Activated T-helper 17 cell treated with anti-CD3 and anti-CD28 coated beads, Interleukin-2, amount 50 U/mL, for 72 hours (primary cell): ENCODE measurements at regions not wholly inside any gene's neighbourhood (a gene's known extent, or its start where the extent isn't known, plus 50 kb on each side); places are given as distances from the start of the nearest gene placed in this dataset.

ENCODE experiments used
- ATAC-seq: fragments of 150-1000 bp; cut with Tn5 transposase; replicated peaks from 2 replicates; pipeline ENCODE4 v1.10.0; 2021; ENCODE audit warnings: mild to moderate bottlenecking, moderate library complexity
- H3K27ac Mint-ChIP-seq: one replicate; pipeline ENCODE4 v1.8.0; 2022; ENCODE audit warnings: mixed read lengths
- H3K27me3 Mint-ChIP-seq: one replicate; pipeline ENCODE4 v1.8.0; 2022; ENCODE audit warnings: mixed read lengths
- H3K36me3 Mint-ChIP-seq: one replicate; pipeline ENCODE4 v1.8.0; 2022; ENCODE audit warnings: low read depth, mild to moderate bottlenecking, mixed read lengths
- H3K4me1 Mint-ChIP-seq: one replicate; pipeline ENCODE4 v1.8.0; 2022; ENCODE audit warnings: mixed read lengths
- H3K4me3 Mint-ChIP-seq: one replicate; pipeline ENCODE4 v1.8.0; 2022; ENCODE audit warnings: mild to moderate bottlenecking, mixed read lengths
- H3K9me3 Mint-ChIP-seq: one replicate; pipeline ENCODE4 v1.8.0; 2022; ENCODE audit warnings: mixed read lengths

DNA sequence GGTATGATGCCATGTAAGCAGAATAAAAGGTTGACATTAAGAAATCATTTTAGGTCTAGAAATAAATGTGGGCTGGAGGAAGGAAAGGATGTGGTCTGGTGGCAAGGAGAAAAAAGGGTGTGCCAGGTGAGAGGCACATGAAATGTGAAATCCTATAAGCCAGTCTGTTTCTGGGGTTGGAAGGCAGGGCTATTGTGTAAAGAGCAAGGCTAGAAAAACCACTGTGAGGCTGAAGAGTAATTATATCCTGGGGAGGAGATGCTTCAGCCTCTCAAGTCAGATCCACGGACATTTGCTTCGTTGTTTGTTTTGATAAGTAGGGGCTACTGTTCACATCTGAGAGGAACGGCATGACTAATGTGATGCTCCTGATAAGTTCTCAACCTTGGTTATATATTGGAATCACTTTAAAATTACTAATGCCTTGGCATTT is 77.5 kb upstream of the CTSC start:
- Mint-ChIP-seq H3K27ac (peak overlapping the region; percentile 34), H3K4me1 (peaks cover 33% of the 10 kb centered on the region)

DNA sequence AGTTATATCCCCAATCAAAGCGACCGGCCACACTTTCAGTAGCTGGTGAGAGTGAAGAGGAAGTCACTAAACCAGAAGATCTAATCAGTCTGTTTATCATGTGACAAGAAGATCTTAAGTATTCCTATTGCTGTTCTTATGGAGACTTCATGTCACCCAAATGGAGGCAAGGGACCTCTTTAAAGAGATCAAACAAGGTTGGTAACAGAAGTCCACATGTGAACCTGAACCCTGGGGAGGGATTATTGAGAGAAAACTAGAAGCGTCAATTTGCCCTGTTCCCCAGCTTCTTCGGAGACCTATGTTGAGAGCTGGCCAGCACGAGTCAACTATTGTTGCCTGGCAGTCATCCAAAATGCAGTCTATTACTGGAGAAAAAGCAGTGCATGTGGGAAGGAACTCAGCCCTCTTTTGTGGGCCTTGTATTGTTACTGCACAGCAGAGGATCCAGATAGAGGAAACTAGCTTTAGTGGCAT is 76.9 kb upstream of the CTSC start:
- peaks cover 33% of the 10 kb centered on the region for H3K4me1 Mint-ChIP-seq
- ATAC-seq: peak; percentile 41
- peak overlapping the region; percentile 68 for H3K4me3 Mint-ChIP-seq

More for the DNA sequence above, 77.5 kb upstream of the CTSC start:
- no peaks in the 10 kb centered on the region for H3K36me3 Mint-ChIP-seq
- H3K27me3 Mint-ChIP-seq: no peaks in the 10 kb centered on the region
- no peaks in the 10 kb centered on the region for H3K9me3 Mint-ChIP-seq
- H3K4me3 Mint-ChIP-seq: peak overlapping the region; percentile 68
- ATAC-seq: peak; percentile 86

DNA sequence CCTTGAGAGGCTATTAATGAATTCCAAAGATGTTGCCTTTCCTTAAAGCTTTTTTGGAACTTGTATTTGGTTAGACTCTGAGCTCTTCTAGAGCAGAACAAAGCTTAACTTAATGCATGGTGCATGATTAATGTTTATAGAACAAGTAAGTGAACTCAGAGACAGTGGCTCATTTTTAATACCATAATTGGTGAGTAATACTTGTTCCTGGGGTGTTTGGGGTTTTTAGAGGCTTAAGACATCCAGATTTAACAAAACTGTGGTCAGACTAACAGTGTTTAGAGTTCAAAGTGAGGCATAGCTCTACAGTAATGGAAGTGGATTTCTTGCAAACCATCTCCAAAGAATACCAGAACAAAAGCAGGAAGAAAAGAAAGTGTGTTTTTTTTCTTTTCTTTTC is 73.7 kb upstream of the CTSC start:
- Mint-ChIP-seq H3K4me3 (no peak overlapping the region), H3K9me3 (no peaks in the 10 kb centered on the region), H3K27me3 (no peaks in the 10 kb centered on the region), H3K36me3 (no peaks in the 10 kb centered on the region), H3K27ac (no peak overlapping the region), H3K4me1 (peaks cover 22% of the 10 kb centered on the region)
- no peak for ATAC-seq

More for the DNA sequence above, 76.9 kb upstream of the CTSC start:
- Mint-ChIP-seq H3K9me3 (no peaks in the 10 kb centered on the region), H3K27me3 (no peaks in the 10 kb centered on the region), H3K36me3 (no peaks in the 10 kb centered on the region), H3K27ac (peak overlapping the region; percentile 34)

DNA sequence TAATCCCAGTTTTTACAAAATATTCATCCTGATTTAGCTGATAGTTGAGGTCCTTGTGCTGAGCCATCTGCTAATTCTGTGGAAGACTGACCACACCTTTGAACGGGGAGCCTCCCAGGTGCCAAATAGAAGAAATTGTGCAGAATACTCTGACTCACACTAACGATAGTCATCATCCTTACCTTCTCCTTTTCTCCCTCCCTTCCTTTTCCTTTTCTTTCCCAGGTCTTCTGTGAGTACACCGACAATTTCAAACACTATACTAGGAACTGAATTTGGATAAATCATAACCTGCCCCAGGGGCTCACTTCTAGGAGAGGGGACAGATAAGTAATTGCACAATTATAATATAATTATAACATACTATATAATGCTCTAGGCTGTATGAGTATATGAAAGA is 73.1 kb upstream of the CTSC start:
- H3K4me1 Mint-ChIP-seq: peaks cover 16% of the 10 kb centered on the region
- ATAC-seq: no peak
- no peak overlapping the region for H3K4me3 Mint-ChIP-seq
- H3K9me3 Mint-ChIP-seq: no peaks in the 10 kb centered on the region
- no peaks in the 10 kb centered on the region for H3K27me3 Mint-ChIP-seq
- no peaks in the 10 kb centered on the region for H3K36me3 Mint-ChIP-seq
- H3K27ac Mint-ChIP-seq: no peak overlapping the region

DNA sequence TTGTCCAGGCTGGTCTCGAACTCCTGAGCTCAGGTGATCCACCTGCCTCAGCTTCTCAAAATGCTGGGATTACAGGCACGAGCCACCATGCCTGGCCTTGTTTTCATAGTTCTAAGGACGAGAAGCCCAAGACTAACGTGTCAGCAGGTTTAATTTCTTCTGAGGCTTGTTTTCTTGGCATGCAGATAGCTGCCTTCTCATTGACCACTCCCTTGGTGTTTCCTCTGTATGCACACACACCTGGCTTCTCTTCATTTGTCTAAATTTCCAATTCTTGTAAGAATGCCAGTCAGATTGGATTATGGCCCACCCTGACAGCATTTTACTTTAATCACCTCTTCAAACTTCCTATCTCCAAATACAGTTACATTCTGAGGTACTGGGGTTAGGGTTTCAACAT is 72.5 kb upstream of the CTSC start:
- H3K27me3 Mint-ChIP-seq: no peaks in the 10 kb centered on the region

DNA sequence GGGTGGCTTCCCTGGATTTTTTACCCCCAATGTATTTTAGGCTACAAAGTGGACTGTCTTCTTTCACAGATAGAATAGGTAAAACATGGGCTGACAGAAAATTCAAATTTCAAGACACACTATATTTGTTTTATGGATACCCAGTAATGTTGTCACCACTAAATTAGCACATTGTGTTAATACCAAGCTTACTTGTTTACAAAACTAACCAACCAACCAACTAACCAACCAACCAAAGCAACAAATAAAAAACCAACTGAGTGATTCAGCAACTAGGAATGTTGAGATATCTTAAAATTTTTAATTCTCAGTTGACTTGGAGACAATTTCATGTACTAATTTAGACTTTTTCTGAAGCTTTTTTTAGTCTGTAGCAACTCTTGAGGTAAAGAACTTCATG is 69.3 kb upstream of the CTSC start:
- H3K27me3 Mint-ChIP-seq: no peaks in the 10 kb centered on the region
- H3K4me1 Mint-ChIP-seq: no peaks in the 10 kb centered on the region
- H3K36me3 Mint-ChIP-seq: no peaks in the 10 kb centered on the region
- no peak for ATAC-seq
- no peak overlapping the region for H3K27ac Mint-ChIP-seq
- no peak overlapping the region for H3K4me3 Mint-ChIP-seq
- H3K9me3 Mint-ChIP-seq: no peaks in the 10 kb centered on the region

More for the DNA sequence above, 72.5 kb upstream of the CTSC start:
- H3K27ac Mint-ChIP-seq: no peak overlapping the region
- no peaks in the 10 kb centered on the region for H3K36me3 Mint-ChIP-seq
- no peak for ATAC-seq
- H3K4me1 Mint-ChIP-seq: peaks cover 10% of the 10 kb centered on the region
- no peaks in the 10 kb centered on the region for H3K9me3 Mint-ChIP-seq
- H3K4me3 Mint-ChIP-seq: no peak overlapping the region

DNA sequence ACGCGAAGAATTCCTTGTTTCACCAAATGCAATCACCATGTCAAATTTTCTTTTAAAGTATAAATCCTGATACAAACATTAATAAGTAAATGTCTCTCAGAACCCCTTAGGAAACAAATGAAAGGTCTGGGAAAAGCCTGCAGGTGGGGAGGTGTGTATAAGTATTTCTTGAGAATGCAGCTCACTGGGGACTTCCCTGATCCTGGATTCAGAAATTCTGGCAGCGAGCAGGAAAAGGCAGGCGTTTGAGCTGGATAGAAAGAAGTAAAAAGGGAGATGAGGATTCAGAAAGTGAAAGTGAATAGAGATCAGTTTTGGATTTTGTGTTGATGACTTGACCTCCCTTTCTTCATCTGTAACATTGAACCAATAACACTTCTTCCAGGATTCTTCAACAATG is 68.3 kb upstream of the CTSC start:
- Mint-ChIP-seq H3K9me3 (no peaks in the 10 kb centered on the region), H3K27ac (no peak overlapping the region), H3K4me1 (no peaks in the 10 kb centered on the region), H3K27me3 (no peaks in the 10 kb centered on the region), H3K4me3 (no peak overlapping the region), H3K36me3 (no peaks in the 10 kb centered on the region)
- ATAC-seq: no peak

DNA sequence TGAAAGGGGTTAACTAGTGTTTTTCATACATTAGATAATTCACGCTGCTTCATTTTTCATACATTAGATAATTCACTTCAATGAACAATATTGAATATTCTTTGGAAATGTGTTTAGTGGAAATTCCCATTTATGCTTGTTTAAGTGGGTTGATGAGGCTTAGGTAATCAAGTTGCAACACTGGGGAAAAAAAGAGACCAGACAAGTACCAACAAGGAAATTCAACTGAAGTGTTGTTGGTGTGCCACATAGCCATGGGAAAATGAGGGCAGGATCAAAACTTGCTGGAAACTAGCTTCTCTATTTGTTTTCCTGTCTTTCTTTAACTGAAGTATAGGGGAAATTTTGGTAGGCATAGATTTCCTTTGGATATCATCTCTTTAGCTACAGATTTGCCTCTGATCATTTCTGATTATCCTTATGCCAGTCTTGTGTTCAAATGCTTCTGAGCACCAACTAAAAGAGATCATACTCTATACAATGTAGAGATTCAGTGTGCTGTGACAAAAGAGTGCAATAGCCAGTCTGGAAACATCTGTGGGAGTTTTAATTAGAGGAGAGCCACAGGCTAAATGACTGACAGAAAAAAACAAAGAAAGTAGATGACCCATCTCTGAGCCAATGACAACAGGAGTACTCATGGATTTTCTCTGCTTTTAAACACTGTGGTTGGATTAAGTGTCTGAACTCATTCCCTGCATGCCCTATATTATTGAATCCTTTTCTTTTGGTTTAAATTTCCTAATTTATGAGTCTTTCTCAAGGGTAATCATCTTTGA is 67.6 kb upstream of the CTSC start:
- Mint-ChIP-seq H3K4me1 (no peaks in the 10 kb centered on the region), H3K36me3 (no peaks in the 10 kb centered on the region), H3K4me3 (no peak overlapping the region), H3K27me3 (no peaks in the 10 kb centered on the region), H3K9me3 (no peaks in the 10 kb centered on the region), H3K27ac (no peak overlapping the region)
- no peak for ATAC-seq

DNA sequence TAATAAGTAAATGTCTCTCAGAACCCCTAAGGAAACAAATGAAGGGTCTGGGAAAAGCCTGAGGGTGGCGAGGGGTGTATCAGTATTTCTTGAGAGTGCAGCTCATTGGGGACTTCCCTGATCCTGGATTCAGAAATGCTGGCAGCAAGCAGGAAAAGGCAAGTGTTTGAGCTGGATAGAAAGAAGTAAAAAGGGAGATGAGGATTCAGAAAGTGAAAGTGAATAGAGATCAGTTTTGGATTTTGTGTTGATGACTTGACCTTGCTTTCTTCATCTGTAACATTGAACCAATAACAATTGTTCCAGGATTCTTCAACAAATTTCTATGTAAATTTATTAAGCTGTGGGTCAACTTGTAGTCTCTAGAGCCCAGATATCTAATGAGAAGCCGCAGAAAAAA is 66.9 kb upstream of the CTSC start:
- no peaks in the 10 kb centered on the region for H3K27me3 Mint-ChIP-seq
- H3K4me1 Mint-ChIP-seq: no peaks in the 10 kb centered on the region
- H3K4me3 Mint-ChIP-seq: no peak overlapping the region
- no peaks in the 10 kb centered on the region for H3K9me3 Mint-ChIP-seq
- no peak for ATAC-seq
- H3K36me3 Mint-ChIP-seq: no peaks in the 10 kb centered on the region
- no peak overlapping the region for H3K27ac Mint-ChIP-seq

DNA sequence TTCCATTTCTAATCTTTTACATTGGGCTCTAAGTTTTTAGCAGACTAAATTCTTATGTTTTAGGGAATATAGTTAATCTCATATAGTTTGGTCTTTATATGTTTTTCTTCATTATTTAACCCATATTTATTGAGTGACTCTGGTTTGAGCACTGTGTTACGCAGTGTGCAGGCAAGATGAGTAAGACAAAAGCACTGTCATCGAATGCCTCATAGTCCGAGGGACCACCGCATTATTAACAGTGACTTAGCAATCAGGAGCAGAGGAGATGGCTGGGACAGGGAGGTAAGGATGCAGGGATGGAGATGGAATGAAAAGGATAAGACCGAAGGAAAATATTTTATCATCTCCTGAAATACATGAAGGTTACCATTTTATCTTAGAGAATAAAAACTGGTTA is 65.2 kb upstream of the CTSC start:
- no peak for ATAC-seq

DNA sequence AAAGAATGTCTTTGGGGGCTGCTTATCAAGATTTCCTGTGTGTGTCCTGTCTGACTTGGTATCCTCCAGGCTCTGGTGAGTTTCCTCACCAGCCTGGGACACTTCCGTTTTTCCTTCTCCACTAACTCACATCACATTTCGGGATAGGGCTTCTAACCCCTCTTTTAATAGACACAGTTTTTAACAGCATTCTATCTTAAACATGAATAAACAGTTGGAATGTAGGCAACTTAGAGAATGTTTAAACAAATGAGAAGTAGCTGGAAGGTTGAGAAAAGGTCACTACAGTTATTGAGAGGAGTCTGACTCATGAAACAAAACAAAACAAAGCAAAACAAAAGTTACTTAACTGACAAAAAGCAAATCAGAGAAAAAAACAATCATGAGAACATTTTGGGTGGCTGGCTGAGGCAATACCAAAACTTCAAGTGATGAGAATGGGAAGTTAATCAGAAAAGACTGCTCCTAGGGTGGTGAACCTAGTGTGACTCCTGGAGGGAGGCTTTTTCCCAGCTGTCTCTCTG is 64.7 kb upstream of the CTSC start:
- Mint-ChIP-seq H3K4me1 (no peaks in the 10 kb centered on the region), H3K4me3 (no peak overlapping the region), H3K27me3 (no peaks in the 10 kb centered on the region), H3K27ac (no peak overlapping the region), H3K36me3 (no peaks in the 10 kb centered on the region), H3K9me3 (no peaks in the 10 kb centered on the region)
- peak; percentile 40 for ATAC-seq

More for the DNA sequence above, 65.2 kb upstream of the CTSC start:
- Mint-ChIP-seq H3K9me3 (no peaks in the 10 kb centered on the region), H3K36me3 (no peaks in the 10 kb centered on the region), H3K4me1 (no peaks in the 10 kb centered on the region), H3K27me3 (no peaks in the 10 kb centered on the region), H3K27ac (no peak overlapping the region), H3K4me3 (no peak overlapping the region)

DNA sequence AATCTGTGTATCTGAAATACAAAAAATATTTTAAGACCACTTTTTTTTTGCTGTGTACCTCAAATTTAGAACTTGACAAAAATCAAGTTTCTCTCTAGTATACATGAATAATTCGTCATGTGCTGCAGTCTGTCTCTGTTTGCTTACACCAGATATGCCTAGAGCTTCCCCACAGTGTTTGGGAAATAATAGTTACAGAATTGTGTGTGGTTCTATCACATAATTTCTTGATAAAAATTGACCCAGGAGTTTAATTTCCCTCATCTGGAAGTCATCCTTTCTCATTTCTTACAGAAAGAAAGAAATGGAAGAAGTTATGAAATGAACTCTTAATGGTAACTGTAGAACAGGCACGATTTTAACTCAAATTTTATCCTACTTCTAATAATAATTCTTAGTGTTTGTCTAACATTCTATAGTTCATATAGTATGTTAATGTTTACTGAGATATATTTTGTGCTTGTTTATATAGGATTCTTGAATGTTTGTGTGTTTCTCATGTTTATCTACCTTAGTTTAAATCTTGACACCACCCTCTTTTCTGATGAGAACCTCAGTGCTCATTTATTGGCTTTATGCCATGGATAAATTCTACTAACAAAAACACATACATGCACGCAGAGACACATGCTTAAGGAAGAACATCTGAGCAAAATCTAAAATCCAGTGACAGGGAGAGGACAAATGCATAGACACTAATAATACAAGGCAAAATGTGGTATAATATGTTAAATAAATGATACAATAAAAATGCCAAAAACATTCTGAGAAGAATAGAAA is 61.4 kb upstream of the CTSC start:
- no peak for ATAC-seq
- no peaks in the 10 kb centered on the region for H3K27me3 Mint-ChIP-seq
- no peak overlapping the region for H3K27ac Mint-ChIP-seq
- no peak overlapping the region for H3K4me3 Mint-ChIP-seq
- H3K9me3 Mint-ChIP-seq: no peaks in the 10 kb centered on the region
- no peaks in the 10 kb centered on the region for H3K4me1 Mint-ChIP-seq
- no peaks in the 10 kb centered on the region for H3K36me3 Mint-ChIP-seq

DNA sequence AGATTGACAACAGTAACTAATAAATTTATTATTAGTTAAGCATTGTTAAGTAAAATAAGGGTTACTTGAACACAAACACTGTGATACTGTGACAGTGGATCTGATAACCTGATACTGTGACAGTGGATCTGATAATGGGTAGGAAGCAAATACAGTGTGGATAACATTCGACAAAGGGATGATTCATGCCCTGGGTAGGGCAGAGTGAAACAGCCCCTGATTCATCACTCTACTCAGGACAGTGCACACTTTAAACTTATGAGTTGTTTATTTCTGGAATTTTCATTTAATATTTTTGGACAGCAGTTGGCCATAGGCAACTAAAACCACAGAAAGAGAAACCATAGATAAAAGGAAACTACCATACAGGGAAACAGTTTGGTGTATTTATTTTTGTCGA is 60.8 kb upstream of the CTSC start:
- ATAC-seq: peak; percentile 98
- no peaks in the 10 kb centered on the region for H3K4me1 Mint-ChIP-seq
- no peaks in the 10 kb centered on the region for H3K36me3 Mint-ChIP-seq
- H3K27me3 Mint-ChIP-seq: no peaks in the 10 kb centered on the region
- H3K9me3 Mint-ChIP-seq: no peaks in the 10 kb centered on the region
- no peak overlapping the region for H3K4me3 Mint-ChIP-seq
- H3K27ac Mint-ChIP-seq: no peak overlapping the region

DNA sequence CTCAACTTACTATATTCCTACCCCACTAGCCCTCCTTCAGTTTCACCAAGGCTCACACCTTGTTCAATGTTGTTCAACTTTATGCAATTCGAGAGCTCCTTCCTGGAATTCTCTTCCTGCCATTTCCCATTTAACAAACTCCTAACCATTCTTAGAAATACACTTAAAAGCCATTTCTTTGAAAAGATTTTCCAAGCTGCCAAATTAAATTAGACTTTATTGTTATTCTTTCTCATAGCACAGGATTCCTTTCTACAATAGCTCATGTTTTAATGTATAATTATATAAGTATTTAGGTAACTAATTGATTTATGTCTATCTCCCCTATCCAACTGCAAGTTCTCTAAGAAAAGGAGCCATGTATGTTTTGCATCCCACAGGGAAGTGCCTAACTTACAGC is 52.7 kb upstream of the CTSC start:
- no peak for ATAC-seq
- no peak overlapping the region for H3K4me3 Mint-ChIP-seq
- no peak overlapping the region for H3K27ac Mint-ChIP-seq
- no peaks in the 10 kb centered on the region for H3K4me1 Mint-ChIP-seq
- H3K36me3 Mint-ChIP-seq: no peaks in the 10 kb centered on the region
- H3K27me3 Mint-ChIP-seq: no peaks in the 10 kb centered on the region
- H3K9me3 Mint-ChIP-seq: peaks cover 7% of the 10 kb centered on the region

DNA sequence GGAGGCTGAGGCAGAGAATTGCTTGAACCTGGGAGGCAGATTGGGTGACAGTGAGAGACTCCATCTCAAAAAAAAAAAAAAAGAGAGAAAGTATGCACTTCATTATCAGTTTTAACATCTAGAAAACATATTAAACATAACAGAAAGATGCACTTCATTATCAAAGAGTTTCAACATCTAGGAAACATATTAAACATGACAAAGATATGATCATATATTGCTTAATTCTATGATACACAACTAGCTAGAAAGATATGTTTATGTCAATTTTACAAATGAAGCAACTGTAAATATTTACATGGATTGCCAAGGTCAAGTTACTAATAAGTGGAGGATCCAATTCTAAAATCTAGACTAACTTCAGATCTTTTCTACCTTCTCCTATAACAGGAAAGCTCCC is 50.4 kb upstream of the CTSC start:
- Mint-ChIP-seq H3K27me3 (no peaks in the 10 kb centered on the region), H3K27ac (no peak overlapping the region), H3K36me3 (no peaks in the 10 kb centered on the region), H3K4me1 (peaks cover 9% of the 10 kb centered on the region), H3K9me3 (peaks cover 7% of the 10 kb centered on the region), H3K4me3 (no peak overlapping the region)
- no peak for ATAC-seq
